NT2/D1 (cell line): ENCODE measurements at regions not wholly inside any gene's neighbourhood (a gene's known extent, or its start where the extent isn't known, plus 50 kb on each side); places are given as distances from the start of the nearest gene placed in this dataset.

ENCODE experiments used
- SUZ12 ChIP-seq: IDR thresholded peaks from 2 replicates; pipeline ENCODE4 v1.6.1; 2011; ENCODE audit not compliant: insufficient read length, insufficient read depth; ENCODE audit errors: extremely low read depth
- YY1 ChIP-seq: IDR thresholded peaks from 2 replicates; pipeline ENCODE4 v1.6.1; 2011; ENCODE audit not compliant: insufficient read length, insufficient read depth
- ZNF274 ChIP-seq: IDR thresholded peaks from 2 replicates; pipeline ENCODE4 v1.6.1; 2011; ENCODE audit warnings: mild to moderate bottlenecking, low read depth, low read length

- TF ChIP-seq ZNF274 (no peak), YY1 (no peak), SUZ12 (no peak)
Observed at GRCh38 chr15:87477026-87477425, 779.5 kb downstream of the NTRK3 start.
